Posterior vena cava (tissue), 2 donors: ENCODE measurements at regions not wholly inside any gene's neighbourhood (a gene's known extent, or its start where the extent isn't known, plus 50 kb on each side); places are given as distances from the start of the nearest gene placed in this dataset.

Experiments used
- DNase-seq: peaks from one replicate; pipeline ENCODE4 v3.0.0-alpha.2; 2020; ENCODE audit warnings: low spot score
- intact Hi-C, 2 donors: fragments of 100-400 bp; cut with DNase I; formaldehyde crosslinking; loops; one replicate each; pipeline versions ENCODE4 v1.14.1 to v1.14.2; 2022 to 2023
- donor health status: DM: yes; HTN: yes; CAD: no.
- donor health status: DM: yes; HTN: yes; CAD: no.

- DNase-seq: no peak
- intact Hi-C loops: no loop called here
Measured at GRCh38 chr10:105969884-105970377, 1194.6 kb downstream of the SORCS1 start.

- intact Hi-C loops: no loop called here
- no peak for DNase-seq
Measured at GRCh38 chr10:105968666-105969065, 1195.8 kb downstream of the SORCS1 start.

DNA sequence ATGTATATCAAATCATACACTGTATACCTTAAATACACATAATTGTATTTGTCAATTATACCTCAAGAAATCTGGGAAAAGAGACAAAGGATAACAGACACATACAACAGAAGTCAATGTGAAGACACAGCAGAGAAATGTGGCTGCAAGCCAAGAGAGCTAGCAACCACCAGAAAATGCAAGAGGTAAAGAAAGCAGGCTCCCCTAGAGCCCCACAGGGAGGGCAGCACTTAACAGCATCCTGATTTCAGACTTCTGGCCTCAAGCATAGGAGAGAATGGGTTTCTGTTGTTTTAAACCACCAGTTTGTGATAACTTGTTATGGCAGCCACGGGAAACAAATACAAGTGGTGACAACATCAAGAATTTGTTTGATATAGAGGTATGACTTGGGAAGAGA, 1197.2 kb downstream of the SORCS1 start:
- DNase-seq: no peak
- intact Hi-C loops: no loop called here

GRCh38 chr10:105965141-105965540, 1199.4 kb downstream of the SORCS1 start:
- no peak for DNase-seq
- intact Hi-C loops: no loop called here

- intact Hi-C loops: no loop called here
- DNase-seq: no peak
Measured at GRCh38 chr10:105964009-105964408, 1200.5 kb downstream of the SORCS1 start.

GRCh38 chr10:105963334-105963884, 1201.1 kb downstream of the SORCS1 start:
- no peak for DNase-seq
- intact Hi-C loops: no loop called here

DNA sequence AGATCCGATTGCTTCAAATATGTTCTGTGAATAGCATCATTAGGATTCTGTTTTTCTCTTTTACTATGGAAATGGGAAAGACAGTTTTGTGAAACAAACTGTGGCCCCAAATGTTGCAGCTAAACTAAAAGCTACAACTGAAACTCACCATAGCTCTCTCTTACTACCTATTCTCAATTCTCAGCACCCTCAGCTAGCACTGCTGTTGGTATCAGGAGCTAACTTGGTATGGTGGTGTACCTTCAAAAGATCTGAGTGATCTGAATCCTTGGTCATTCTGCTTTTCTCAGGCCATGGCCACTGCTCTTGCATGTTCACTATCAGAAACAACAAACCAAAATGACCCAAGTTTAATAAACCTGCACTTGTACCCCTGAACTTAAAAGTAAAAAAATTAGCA, 1208.0 kb downstream of the SORCS1 start:
- no peak for DNase-seq
- intact Hi-C loops: no loop called here

GRCh38 chr10:105953861-105954260, 1210.6 kb downstream of the SORCS1 start:
- no peak for DNase-seq
- intact Hi-C loops: no loop called here

DNA sequence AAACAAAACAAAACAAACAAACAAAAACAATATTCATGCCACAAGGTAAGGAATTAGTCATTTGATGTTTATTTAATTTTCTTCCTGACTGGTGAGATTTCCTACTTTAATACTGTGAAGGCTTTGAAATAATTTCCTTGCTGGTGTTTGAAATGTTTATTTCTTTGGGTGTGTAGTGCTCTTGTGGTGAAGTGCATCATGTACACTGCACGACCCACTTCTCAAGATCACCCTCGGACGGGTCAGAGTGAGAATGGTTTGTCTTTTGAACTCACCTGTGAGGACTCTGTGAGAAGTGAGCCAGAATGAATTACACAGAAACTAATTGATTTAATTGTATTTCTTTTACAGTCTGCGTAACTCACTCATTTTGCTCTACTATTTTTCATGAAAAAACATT, 1211.5 kb downstream of the SORCS1 start:
- no peak for DNase-seq
- intact Hi-C loops: no loop called here

DNA sequence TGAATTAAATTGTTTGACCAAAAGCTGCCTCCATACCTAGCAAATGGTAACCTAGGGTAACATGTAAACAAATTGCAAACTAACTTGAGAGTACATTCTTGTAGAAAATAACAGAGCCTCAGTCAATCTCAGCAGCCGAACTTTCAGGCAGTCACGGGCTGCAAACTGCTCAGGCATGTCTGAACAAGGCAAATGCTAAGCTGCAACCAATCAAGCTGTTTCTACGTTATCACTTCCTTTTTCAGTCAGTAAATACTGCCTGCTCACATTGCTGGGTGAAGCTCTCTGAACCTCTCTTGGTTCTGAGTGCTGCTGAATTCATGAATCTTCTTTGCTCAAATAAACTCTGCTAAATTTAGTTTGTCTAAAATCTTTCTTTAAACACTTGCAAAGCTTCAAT, 1212.4 kb downstream of the SORCS1 start:
- intact Hi-C loops: no loop called here
- no peak for DNase-seq

DNA sequence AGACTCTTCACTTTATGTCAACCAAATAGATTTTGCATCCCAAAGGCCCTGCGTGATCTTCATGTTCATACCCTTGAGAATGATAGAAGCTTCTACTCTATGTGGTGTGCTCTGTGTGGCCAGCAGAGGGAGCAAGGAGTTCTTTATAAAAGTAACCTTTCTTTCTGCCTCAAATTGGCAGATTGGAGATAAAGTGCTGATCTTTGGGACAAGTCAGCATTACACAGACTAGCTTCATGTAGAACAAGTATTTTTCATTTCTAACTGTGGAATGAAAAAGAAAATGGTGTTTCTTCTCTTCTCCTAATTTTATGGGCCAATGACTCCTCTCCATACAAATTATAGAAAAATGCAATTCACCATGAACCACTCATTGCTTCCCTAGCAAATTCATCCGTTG, 1214.1 kb downstream of the SORCS1 start:
- intact Hi-C loops: no loop called here
- no peak for DNase-seq

DNA sequence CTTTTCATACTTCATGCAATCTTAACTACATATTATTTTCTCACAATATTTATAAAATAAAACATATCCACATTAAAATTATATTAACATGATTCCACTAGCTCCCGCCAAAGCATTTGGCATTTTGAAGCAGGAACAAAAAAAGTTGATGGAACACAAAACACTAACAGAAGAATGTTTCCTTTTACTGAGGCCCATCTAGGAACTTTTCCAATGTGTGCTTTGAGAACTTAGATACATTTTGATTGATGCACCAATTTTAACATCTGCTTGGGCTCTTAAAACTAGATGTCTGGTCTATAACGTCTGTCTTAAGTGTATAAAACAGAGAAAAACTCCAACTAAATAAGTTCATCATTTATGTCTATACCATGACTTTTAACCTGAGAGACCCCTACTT, 1214.8 kb downstream of the SORCS1 start:
- no peak for DNase-seq
- intact Hi-C loops: no loop called here

DNA sequence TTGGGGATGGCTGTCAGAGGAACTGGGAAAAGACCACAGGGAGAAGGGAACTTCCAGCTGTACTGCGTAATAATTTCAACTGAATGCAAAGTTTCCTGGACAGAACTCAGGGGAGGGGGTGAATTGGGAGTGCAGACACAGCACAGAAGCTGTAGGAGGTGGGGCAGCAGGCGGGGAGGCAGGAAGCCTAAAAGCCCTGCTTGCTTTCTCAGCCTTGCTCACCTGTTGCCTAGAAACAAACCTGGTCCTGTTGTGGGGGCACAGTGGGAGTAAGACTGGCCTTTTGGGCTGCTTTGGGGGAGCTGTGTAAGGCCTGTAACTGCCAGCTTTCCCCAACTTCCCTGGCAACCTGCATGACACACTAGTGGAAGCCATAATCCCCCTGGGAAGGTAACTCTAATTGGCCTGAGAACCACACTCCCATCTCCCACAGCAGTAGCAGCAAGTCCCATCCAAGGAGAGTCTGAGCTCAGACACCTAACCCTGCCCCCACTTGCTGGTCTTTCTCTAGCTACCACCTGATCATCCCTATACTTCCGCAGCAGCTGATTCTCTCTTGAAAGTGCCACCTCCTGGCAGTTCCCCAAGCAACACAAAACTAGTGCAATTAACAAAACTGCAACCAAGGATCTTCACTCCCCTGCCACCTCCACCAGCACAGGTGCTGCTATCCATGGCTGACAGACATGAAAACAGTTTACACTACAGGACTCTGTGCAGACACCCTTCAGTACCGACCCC, 1239.3 kb downstream of the SORCS1 start:
- no peak for DNase-seq
- intact Hi-C loops: no loop called here

- no peak for DNase-seq
- intact Hi-C loops: no loop called here
Measured at GRCh38 chr10:105921348-105921747, 1243.2 kb downstream of the SORCS1 start.

GRCh38 chr10:105914432-105914831, 1250.1 kb downstream of the SORCS1 start:
- intact Hi-C loops: no loop called here
- DNase-seq: no peak

DNA sequence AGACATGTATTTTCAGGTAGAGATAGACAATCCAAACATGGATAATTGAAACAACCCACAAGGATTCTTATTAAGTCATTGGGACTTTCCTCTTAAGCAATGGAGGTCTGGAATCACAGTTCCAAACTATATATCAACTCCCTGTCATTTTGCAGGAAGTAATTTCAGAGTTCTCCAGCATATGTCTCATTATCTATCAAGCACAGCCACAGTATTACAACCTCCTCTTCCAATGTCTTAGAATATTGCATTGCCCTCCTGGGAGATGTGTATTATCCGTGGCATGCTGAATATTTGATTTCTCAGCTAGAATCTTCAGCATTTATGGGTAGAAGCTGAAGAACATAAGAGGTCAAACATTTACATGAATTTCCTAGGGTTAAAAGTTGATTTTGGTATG, 1255.8 kb downstream of the SORCS1 start:
- DNase-seq: no peak
- intact Hi-C loops: no loop called here

- intact Hi-C loops: no loop called here
- DNase-seq: no peak
Measured at GRCh38 chr10:105885495-105885894, 1244.4 kb downstream of the SORCS3 start.

DNA sequence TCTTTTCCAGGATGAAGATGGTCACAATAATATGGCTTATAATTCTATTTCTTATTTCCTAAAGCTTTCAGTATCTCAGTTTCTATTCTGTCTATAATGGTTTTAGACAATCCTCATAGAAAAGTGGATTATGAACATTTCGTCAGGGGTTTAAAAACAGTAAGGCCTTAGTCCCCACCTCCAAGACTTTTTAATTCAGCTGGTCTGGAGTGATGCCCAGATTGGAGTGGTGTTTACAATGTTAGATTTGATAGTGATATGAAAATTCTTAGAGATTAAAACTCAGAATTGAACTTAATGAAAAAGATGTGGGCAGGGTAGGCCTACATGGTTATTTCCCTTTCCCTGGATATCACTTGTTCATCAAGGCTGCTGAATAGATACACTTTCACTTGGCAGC, 1238.3 kb downstream of the SORCS3 start:
- intact Hi-C loops: no loop called here
- DNase-seq: no peak

DNA sequence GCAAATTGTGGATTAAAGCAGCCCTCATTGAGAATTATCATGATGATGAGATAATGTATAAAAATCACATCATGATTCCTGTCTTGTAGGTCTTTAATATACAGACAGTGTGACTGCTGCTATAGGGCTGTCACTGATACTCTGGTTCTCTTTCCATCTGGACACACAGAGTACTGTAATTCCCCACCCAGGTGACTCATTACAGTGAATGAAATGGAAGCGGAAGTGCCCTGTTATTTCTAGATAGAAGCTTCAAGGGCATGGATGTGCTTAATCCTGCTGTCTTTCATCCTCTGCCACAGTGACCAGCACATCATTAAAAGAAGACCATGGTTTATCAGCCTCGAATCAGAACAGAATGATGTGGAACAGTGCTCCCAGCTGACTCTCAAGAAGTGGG, 1234.0 kb downstream of the SORCS3 start:
- intact Hi-C loops: no loop called here
- no peak for DNase-seq

DNA sequence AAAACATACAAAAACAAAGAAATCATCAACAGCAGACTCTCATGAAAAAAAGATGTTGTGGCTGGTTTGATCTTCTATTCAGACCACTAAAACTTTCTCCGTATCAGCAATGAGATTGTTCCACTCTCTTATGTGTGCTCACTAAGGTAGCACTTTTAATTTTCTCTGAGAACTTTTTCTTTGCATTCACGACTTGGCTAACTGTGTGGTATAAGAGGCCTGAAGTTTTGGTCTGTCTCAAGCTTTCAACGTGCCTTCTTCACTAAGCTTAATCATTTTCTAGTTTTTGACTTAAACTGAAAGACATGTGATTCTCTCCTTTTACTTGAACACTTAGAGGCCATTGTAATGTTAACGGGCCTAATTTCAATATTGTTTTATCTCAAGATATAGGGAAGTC, 1231.6 kb downstream of the SORCS3 start:
- no peak for DNase-seq
- intact Hi-C loops: no loop called here

- intact Hi-C loops: no loop called here
- DNase-seq: no peak
Measured at GRCh38 chr10:105868935-105869334, 1227.8 kb downstream of the SORCS3 start.
